Fibroblast of skin of left quadriceps (primary cell): ENCODE measurements at regions not wholly inside any gene's neighbourhood (a gene's known extent, or its start where the extent isn't known, plus 50 kb on each side); places are given as distances from the start of the nearest gene placed in this dataset.
A peak's percentile ranks its signal among the peaks of the same experiment; 100 is the strongest.

Experiments used
- DNase-seq, 2 experiments: peaks; one replicate each; pipeline ENCODE4 v3.0.0-alpha.2; 2013; ENCODE audit warnings: low read depth in 2 of 2

DNA sequence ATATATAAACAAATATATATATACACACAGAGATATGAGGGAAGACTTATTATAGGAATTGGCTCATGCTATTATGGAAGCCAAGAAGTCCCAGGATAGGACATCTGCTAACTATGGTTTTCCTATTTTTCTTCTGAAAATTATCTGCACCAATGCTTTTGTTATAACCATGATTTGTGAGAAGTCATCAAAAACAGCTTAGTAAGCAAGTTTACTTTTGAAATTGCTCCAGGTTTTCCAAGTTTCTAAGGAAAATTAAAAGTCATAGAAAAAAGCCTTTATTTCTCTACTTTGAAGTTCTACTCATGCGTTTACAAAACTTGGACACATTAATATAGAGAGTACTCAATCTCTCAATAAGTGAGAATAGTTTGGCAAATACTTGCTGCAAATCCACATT, 213.1 kb downstream of the TRAM1L1 start:
- DNase-seq = no peak

DNA sequence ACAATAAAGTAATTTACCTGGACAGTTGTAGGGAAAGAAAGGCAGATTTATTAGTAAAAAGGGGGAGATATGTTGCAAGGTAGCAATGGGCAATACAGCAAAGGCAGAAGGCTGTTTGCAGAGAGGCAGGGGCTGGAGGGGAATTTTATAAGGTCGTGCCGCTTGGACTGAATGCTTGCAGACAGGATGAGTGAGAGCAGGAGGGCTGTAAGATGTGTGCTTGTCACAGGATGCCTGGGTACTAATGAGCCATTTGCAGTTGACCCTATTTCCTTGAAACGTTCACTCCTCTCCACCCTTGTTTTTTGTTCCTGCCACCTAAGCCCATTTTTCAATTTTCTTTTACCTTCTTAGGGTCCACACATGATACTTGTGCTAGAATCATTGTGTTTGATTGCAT, 214.7 kb downstream of the TRAM1L1 start:
- no peak for DNase-seq

DNA sequence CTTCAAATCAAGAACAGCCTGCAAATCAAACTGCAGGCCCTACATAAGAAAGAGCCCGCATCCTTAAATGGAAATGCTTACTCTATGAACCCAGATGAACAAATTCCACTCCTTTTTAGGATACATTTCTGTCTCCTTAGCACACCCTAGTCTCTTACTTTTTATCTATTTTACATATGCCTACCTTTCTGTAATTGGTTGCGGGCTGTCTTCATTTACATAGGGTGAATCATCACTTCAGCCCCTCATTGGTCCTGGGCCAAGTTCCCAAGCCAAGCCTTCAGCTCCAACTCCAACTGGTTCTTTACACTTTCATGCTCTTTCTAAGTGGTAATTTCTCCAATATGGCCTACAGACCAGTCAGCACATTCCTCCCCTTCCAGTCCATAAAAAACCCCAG, 219.3 kb downstream of the TRAM1L1 start:
- DNase-seq = peak; percentile 16 to 24

DNA sequence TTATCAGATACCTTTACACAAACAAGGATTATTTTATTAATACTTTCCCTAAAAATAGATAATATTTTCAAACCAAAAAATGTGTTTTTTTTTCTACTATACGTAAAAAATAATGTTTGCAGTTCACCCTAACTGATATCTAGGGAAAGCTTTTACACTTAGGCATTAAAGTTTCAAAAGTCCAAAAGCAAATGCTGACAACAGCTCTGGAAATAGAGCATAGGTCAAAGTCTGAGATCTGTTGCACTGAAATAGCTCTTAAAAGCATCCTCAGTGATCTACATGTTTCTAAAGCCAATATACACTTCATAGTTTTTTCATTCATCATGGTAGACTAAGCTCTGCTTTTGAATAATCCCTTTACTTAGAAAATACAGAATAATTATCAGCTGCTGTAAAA, 222.8 kb downstream of the TRAM1L1 start:
- DNase-seq = no peak

DNA sequence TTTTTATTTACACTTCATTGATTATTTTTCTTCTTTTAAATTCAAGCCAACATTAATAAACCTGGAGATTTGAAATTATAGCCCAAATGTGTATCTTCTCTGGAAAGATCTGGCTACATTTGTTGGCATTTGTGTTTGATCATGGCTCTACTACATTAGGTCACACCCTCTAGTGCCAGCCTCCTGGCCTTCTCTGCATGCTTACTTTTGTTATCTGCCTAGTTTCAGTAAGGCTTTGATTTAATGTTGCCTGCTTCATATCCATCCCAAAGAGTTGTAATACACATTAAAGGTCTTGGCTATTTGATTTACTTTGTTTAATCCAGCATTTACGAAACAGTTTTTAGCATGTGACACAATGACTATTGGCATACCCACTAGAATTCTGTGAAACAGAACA, 224.5 kb downstream of the TRAM1L1 start:
- no peak for DNase-seq

DNA sequence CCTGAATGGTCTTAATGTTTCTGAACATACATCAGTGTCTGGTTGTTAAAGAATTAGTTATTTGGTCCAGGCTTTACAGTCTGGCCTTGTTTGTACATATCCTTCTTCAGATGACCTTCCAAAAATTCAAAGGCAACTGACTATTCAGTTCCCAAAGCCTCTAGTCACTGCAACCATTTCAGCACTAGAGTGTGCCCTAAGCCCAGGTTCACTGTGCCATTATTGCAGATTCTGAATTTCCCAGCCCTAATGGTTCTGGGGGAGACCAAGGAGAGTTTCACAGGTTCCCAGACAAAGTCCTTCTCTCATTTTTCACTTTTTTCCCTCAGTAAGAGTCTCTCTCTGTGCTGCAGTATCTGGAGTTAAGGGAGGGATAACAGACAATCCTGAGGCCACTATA, 235.8 kb downstream of the TRAM1L1 start:
- no peak for DNase-seq

DNA sequence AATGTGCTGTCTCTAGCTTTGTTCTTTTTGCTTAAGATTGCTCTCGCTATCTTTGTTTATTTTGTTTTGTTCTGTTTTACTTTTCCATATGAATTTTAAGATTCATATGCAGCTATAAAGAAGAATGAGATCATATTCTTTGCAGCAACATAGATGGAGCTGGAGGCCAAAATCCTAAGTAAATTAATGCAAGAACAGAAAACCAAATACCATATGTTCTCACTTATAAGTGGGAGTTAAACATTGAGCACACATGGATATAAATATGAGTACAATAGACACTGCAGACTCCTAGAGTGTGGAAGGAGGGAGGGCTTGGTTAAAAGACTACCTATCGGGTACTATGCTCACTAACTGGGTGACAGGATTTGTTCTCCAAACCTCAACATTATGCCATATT, 237.8 kb downstream of the TRAM1L1 start:
- DNase-seq = no peak

DNA sequence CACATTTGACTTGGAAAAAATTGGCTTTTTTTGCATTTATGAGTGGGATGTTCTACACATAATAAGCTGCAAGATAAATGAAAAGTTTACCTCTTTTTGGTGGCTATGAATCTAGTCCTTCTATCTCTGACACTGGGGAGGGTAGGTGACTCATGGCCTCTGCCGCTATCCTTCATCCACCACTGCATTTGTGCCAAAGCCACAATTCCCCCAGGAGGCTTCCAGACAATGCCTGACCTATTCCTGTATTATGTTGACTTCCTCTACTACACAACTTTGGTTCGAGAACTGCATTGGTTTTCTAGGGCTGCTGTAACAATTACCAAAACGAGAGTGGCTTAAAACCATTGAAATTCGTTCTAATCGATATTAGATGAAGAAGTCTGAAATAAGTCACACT, 245.6 kb downstream of the TRAM1L1 start:
- peak; percentile 14 to 22 for DNase-seq

DNA sequence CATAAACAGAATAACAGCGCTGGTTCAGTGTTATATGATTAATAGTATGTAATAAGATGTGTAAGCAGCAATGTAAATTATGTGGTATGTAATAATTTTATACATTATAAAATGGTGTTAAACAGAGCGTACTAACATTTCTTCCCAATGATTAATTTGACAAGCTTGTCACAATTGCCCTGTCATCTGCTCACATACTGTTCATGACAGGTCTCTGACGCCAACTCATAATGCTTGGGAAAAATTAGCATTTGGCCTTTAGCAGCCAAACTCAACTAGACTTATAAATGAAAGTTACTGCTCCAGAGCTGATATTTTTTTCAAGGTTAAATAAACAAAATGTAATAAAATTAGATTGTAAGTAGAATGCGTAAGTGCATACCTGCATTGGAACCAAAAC, 246.8 kb downstream of the TRAM1L1 start:
- DNase-seq = no peak

DNA sequence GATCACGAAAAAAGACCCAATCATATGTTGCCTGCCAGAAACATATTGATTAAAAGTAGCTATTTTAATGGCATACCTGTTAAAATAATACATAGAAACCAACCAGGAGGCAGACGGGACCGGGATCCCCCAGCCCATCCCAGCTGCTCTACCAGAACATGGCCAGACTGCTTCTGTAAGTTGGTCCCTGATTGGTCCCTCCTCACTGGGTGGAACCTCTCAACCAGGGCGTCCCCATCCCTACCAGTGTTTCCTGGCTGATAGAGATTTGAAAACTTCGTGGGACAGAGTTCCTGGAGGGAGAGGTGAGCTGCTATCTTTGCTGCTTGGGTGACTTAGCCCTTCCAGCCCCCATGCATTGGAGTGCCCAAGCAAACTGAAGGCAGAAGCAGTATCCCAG, 256.2 kb downstream of the TRAM1L1 start:
- DNase-seq = no peak

DNA sequence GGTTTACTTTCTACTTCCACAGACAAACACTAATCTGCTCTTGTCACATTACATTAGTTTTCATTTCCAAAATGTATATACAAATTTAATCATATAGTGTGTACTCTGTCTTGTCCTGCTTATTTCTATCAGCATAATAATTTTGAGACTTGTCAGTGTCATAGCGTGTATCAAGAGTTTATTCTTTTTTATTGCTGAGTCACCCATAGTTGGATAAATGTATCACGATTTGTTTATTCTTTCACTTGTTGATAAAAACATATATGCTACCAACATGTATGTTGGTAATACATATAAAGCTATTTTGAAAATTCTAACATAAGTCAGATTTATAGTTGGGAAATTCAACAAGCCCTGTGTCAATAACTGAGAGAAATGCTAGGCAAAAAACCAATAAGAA, 261.2 kb downstream of the TRAM1L1 start:
- no peak for DNase-seq

DNA sequence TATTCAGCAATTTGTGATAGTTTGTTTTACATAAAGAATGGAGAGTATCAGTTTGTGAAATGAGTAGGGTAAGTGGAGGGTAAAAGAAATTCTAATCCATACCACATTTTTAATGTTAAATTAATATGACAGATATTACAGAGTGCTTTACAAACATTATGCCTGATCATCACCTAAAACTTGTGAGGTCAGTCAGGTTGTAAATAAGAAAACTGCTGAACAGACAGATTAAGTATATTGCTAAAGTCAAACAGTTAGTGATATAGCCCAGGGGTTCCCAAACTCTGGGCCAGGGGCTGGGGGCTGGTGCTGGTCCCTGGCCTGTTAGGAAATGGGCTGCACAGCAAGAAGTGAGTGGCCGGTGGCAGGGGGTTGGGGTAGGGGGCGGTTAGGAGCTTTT, 273.6 kb downstream of the TRAM1L1 start:
- DNase-seq = no peak

DNA sequence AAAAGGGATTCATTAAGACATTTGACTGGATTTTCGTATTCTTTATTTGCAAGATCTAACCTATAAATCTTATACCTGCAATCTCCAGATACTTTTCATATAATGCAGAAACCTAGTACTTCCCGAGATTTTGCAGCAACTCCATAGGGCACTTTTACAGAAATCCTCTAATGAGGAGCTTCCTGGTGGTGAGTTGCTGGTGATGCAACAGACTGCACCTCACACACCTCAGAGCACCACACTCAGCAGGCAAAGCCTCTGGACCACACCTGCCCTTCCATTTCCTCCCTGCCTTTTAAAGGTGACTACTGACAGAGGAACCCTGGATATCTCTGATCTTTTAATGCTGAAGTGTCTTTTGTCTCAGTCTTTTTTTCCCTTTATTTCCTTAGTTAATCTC, 289.4 kb downstream of the TRAM1L1 start:
- no peak for DNase-seq

DNA sequence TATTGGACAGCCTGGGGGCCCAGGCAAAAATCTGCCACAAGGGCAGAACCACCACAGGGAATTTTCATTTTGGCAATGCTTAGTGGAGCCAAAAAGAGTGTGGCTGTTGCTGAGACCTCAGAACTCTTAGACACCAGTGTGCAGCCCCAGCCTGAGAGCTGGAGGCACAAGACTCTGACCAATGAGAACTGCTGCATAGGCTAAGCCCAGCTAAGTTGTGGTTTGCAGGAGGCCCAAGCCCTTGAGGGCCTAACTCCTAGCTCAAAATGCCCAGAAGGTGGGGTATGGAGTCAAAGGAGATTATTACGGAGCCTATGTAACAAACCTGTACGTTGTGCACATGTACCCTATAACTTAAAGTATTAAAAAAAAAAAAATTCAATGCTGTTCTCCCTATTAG, 296.7 kb downstream of the TRAM1L1 start:
- no peak for DNase-seq

DNA sequence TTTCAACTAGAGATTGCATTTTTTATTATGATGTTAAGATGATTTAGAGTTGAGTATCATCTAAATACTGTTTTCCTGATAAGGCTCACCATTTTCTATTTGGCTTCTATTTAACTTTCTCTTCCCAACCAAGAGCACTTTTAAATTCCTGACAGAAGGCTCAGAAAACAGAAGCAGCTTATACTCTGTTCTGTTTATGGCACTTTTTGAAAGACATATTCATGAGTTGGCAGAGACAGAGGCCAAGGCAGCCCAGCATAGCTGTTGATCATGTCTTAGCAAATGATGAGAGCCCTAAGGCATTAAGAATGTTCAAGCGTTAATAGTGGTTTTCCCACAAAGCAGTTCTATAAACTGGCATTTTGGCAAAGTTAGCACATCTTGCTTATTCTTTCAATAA, 330.3 kb downstream of the TRAM1L1 start:
- DNase-seq = no peak

DNA sequence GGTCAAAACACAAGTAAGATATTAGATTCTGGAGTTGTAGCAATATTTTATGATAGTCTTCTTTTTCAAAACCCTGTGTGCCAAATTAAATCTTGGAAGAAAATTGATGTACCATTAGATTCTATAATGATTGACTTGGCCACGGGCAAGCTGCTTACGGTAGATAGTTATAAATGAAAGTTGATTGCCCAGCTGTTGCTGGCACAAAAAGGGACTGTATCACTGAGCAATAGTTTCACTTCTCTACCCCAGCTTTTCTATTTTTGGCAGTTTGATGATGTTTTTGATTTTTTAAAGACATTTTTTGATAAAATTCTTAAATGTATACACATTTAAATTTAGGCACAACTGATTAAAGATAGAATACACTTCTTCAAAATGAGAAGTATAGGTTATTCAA, 333.3 kb downstream of the TRAM1L1 start:
- no peak for DNase-seq

DNA sequence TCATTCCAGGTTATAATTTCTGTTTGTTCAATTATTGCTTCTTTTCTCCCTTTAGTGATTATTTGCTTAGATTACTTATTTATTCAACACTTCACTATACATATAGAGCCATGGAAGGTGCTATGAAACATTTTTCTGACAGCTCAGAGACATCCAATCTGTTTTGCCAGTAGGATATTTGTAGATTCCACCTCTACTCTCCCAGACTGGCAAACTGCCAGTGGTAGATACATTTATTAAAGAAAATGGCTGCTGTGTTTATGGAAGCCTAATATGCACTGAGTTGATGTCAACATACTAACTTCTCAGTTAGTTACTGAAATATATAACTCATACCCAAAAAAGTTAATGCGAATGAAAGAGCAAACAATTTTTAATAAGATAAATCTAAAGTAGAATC, 348.6 kb downstream of the TRAM1L1 start:
- no peak for DNase-seq

DNA sequence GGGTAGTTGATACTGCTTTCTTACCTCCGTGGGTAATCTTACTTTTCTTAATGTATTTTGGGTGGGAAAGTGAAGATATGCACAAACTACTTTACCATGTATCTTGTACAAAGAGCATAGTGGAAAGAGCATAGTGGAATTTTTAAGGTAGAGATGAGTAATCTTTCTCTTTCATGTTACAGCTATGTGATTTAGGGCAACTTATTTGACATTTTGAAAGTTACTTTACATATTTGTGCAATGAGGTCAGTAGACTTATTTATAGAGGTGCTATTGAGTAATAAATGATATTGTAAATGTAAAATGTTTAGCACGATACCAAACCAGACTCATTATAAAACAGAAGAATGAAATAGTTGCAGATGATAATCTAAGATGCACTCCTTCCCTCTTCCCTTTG, 351.2 kb downstream of the TRAM1L1 start:
- DNase-seq = no peak

DNA sequence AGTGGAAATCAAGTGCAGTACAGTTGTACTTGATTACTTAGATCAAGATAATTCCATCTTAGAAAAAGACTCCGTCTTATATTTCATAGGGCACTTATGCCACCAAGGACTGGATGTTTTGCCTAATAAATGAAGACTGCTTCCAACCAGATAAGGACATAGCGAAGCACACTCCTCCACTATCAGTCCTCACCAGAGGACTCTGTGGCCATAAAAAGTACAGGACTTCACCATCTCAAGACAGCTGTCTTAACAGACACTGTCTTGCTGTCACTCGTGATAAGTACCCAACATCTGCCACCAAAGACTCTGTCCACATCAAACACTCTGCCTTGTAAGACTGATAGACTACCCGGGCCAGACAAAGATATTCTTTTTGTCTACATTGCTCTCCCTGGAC, 352.0 kb downstream of the TRAM1L1 start:
- DNase-seq = no peak

DNA sequence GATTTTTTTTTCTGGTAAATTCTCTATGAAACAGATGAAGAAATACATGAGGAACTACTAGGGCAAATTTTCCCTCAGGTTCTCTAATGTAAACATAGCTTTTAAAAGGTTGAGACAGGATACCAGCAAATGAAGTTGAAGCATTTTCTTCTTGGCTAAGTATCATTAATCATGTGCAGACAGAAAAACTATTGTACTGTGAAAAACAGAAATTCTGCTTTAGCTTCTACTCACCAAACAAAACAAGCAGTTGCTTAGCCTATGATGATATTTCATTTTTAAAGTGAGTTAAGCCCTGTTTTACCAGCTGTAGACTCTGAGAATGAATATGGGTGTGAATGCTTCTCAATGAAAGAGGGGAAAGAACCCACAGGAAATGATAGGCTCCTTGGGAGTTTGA, 358.9 kb downstream of the TRAM1L1 start:
- no peak for DNase-seq

DNA sequence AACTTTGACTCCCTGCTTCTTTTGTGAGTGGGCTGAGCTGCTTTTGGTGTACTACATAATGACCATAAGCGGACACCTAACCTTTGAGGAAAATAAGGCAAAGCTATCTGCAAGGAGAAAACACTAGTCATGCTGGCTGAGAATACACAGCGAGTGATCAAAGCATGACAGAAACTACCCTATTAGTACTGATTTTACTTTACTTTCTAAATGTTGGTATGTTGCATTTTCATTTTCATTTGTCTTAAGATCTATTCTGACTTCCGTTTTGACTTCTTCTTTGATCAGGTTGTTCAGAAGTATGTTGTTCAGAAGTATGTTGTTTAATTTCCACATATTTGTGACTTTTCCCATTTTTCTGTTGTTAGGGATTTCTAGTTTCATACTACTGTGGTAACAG, 361.1 kb downstream of the TRAM1L1 start:
- no peak for DNase-seq

DNA sequence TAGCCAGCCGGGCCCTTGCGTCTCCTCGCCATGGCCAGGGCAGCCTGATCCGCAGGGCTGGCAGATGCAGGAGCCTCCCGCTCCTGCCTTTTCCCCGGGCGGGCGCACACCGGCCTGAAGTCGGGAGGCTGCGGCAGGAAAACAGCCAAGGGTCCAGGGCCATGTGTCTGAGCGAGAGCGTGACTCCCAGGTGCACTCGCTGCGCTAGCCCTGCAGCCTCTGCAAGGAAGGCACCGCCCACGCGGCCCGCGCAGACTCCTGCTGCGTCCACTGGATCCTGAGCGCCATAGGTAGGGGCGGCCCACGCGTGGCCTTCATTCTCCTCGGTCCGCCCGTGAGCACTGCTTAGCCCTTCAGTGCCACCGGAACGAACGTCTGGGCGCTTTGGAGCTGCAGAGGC, 379.9 kb downstream of the TRAM1L1 start:
- no peak for DNase-seq

DNA sequence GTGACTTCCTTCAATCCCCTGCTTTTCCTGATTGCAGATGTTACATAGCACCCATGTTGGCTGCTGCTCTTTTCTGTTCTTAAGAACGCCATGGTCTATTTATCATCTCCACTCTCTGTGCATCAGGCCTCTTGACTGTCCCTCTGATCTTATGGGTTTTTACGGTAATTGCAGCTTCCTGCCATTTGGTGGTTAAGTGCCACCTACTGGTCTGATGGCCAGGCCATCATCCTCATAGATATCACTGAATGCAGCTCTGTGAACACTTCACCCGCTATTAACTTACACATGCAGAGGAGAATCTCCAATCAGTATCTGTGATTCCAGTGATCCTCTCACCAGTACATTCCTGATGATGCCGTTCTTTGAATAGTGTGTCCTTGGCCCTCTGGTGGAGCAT, 382.4 kb downstream of the TRAM1L1 start:
- DNase-seq = no peak

DNA sequence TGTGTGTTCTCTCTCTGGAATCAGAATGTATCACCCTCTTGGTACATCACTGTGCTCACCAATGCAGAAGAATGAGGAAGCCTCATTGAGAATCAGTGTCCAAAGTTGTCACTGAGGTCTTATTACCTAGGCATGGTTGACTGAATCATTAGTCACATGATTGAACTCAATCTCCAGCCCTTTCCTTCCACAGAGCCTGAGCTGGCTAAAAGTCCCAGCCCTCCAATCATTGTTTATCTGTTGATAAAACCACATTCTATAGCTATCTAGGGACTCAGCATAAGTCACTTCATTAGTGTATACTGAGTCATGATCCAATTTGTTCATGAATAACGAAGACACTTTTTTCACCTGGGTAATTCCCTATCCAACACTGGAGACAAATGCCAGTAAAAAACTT, 396.8 kb downstream of the TRAM1L1 start:
- no peak for DNase-seq

DNA sequence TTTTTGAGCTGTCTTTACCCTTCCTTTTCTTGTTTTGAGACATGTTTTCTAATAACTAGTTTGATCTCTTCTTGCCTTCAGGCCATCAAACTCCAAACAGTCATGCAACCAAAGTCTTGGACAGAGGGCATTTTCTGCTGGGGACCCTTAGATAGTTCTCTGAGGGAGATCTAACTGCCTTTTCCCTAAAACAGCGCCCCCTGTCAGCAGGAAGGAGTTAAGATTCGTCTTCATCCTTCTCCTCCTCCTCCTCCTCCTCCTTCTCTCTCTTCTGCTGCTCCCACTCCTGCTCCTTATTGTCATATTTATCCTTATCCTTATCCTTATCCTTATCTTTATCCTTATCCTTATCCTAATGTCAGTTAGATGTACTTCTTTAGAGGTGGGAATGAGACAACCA, 417.2 kb downstream of the TRAM1L1 start:
- no peak for DNase-seq
